Esophagus squamous epithelium (tissue), 5 donors: ENCODE measurements at regions not wholly inside any gene's neighbourhood (a gene's known extent, or its start where the extent isn't known, plus 50 kb on each side); places are given as distances from the start of the nearest gene placed in this dataset.

Experiments
- DNase-seq: peaks from one replicate; lab custom pipeline; 2025; lab: John Stamatoyannopoulos, UW
- H3K27ac ChIP-seq, 4 donors: fragments of 200-600 bp; sonication (generic); one replicate each; pipeline ENCODE4 v1.5.1; 2016 to 2019; ENCODE audit warnings: mild to moderate bottlenecking in 1 of 4
- H3K27me3 ChIP-seq, 4 donors: fragments of 200-600 bp; sonication (generic); 1 replicate in 3 of 4; 2 replicates in 1 of 4; pipeline versions ENCODE4 v1.5.1 to v1.6.0; 2017 to 2021; ENCODE audit warnings: antibody characterized with exemption in 1 of 4
- H3K36me3 ChIP-seq, 3 donors: fragments of 200-600 bp; sonication (generic); one replicate each; pipeline ENCODE4 v1.5.1; 2016 to 2019
- H3K4me1 ChIP-seq, 3 donors: fragments of 200-600 bp; sonication (generic); one replicate each; pipeline ENCODE4 v1.5.1; 2017 to 2019
- H3K4me3 ChIP-seq, 4 donors: fragments of 200-600 bp; sonication (generic); 1 replicate in 3 of 4; 2 replicates in 1 of 4; pipeline ENCODE4 v1.5.1; 2016 to 2019; ENCODE audit warnings: mild to moderate bottlenecking in 2 of 4, moderate library complexity in 1 of 4
- H3K9me3 ChIP-seq, 3 donors: fragments of 200-600 bp; sonication (generic); one replicate each; pipeline ENCODE4 v1.5.1; 2016 to 2019
- CTCF ChIP-seq, 6 experiments: fragments of 450-650 bp in 4 of 6; fragments of 200-600 bp in 2 of 6; sonication (generic) in 2 of 6; IDR thresholded peaks; one replicate each; pipeline ENCODE4 v1.5.1; 2016 to 2019; ENCODE audit warnings: antibody characterized with exemption in 6 of 6, mild to moderate bottlenecking in 4 of 6, moderate library complexity in 4 of 6
- POLR2A ChIP-seq, 4 donors: fragments of 450-650 bp; IDR thresholded peaks; one replicate each; pipeline ENCODE4 v1.6.1; 2017; ENCODE audit warnings: antibody characterized with exemption in 4 of 4, mild to moderate bottlenecking in 4 of 4, moderate library complexity in 3 of 4
- WGBS, 2 donors: methylation state at CpG; one replicate each; pipeline ENCODE4 v1.1.5; 2018; 5-methylcytosine and 5-hydroxymethylcytosine counted together
- intact Hi-C: fragments of 100-400 bp; cut with DNase I; formaldehyde crosslinking; loops from one replicate; pipeline ENCODE4 v1.15.0; 2022
- donor health status: DM: yes; HTN: yes; CAD: no.

DNA sequence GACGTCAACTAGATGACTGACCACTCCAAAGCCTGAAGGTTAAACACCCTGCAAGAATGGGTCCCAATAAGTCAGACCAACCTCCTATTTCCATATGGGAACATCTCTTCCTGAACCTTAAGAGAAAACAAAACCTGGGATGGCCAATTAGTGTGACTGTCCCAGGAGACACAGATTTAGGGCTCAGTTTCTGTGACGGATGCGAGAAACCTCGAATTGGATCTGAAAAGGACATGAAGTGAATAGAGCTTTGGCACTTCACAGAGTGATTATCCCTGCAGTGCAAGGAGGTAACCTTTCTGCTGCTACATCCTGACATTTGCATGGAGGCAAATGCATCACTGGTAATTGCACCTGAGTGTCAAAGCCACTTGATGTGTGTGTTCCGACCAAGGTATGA lies 442.2 kb upstream of the KLF12 start:
- DNase-seq: no peak
- intact Hi-C loops: no loop called here
- Histone ChIP-seq H3K27ac (no peak overlapping the region), H3K4me1 (peaks cover 0 to 14% (median 0%) of the 10 kb centered on the region in 3 donors), H3K9me3 (no peaks in the 10 kb centered on the region), H3K4me3 (no peak overlapping the region), H3K36me3 (no peaks in the 10 kb centered on the region), H3K27me3 (peaks cover 0 to 25% (median 0%) of the 10 kb centered on the region in 4 donors)
- WGBS, 2 donors: 81 to 84% methylated on average over 5 of the region's 5 CpGs
- TF ChIP-seq POLR2A (IDR thresholded peaks at IDR 0.05) (no peak), CTCF (IDR thresholded peaks at IDR 0.05) (no peak)

GRCh38 chr13:74575729-74576125 lies 441.5 kb upstream of the KLF12 start:
- Histone ChIP-seq H3K9me3 (no peaks in the 10 kb centered on the region), H3K27me3 (peaks cover 0 to 25% (median 0%) of the 10 kb centered on the region in 4 donors), H3K36me3 (no peaks in the 10 kb centered on the region), H3K4me1 (peaks cover 0 to 14% (median 0%) of the 10 kb centered on the region in 3 donors), H3K4me3 (peak overlapping the region; percentile 0 to 56 (median 28)), H3K27ac (no peak overlapping the region)
- no peak for DNase-seq
- TF ChIP-seq CTCF (IDR thresholded peaks at IDR 0.05): no peak
- TF ChIP-seq POLR2A (IDR thresholded peaks at IDR 0.05): no peak
- WGBS, 2 donors: 0 to 4% methylated on average over 6 of the region's 29 CpGs
- intact Hi-C loops: no loop called here

DNA sequence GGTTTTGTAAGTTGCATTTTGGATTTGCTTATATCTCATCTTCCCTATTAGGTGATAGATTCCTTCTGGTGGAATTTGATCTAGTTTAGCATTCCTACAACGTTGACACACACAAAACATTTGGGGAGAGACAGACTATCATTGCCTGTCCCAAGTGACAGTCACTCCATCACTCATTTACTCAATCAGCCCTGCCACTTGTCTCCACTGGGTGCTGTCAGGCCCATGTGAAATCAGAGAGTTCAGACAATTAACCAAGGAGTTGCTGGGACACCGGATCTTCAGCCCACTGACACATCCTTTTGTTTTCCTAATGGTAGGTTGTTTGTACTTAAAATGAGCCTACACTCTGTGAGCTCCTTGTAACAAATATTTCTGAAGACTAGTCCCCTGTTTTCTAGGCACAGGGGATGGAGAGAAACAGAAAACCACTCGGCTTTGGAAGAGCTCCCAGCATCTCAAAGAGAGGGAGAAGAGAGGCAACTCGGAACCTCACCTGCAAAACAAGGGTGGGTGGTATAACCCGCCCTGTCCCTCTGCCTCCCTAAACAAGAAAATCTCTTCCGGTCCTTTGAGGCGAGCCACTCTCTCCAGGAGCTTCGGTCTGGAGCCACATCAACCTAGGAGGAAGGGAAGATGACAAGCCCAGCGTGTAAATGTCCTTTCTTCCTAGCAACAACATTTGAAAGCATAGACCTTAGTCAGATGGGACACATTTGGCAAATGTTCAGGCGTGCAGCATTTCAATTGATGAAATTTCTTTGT lies 440.9 kb upstream of the KLF12 start:
- DNase-seq: no peak

GRCh38 chr13:74573654-74574053 lies 439.4 kb upstream of the KLF12 start:
- H3K27me3 ChIP-seq: peaks cover 0 to 25% (median 0%) of the 10 kb centered on the region in 4 donors
- H3K9me3 ChIP-seq: no peaks in the 10 kb centered on the region
- DNase-seq: no peak
- no peak overlapping the region for H3K4me3 ChIP-seq
- peaks cover 0 to 14% (median 0%) of the 10 kb centered on the region in 3 donors for H3K4me1 ChIP-seq
- TF ChIP-seq POLR2A (IDR thresholded peaks at IDR 0.05): no peak
- TF ChIP-seq CTCF (IDR thresholded peaks at IDR 0.05): peak in 1 of 6 experiments; percentile 11
- H3K27ac ChIP-seq: no peak overlapping the region
- 83 to 84% methylated on average over 7 of the region's 7 CpGs for WGBS, 2 donors
- no peaks in the 10 kb centered on the region for H3K36me3 ChIP-seq
- intact Hi-C loops: no loop called here

More for the DNA sequence above, 440.9 kb upstream of the KLF12 start:
- Histone ChIP-seq H3K4me3 (peak overlapping the region; percentile 0 to 56 (median 28)), H3K27ac (no peak overlapping the region), H3K9me3 (no peaks in the 10 kb centered on the region), H3K36me3 (no peaks in the 10 kb centered on the region), H3K27me3 (peaks cover 0 to 25% (median 0%) of the 10 kb centered on the region in 4 donors), H3K4me1 (peaks cover 0 to 14% (median 0%) of the 10 kb centered on the region in 3 donors)
- intact Hi-C loops: no loop called here
- WGBS, 2 donors: 27 to 35% methylated on average over 9 to 10 of the region's 10 CpGs
- TF ChIP-seq POLR2A (IDR thresholded peaks at IDR 0.05) (no peak), CTCF (IDR thresholded peaks at IDR 0.05) (no peak)

- H3K27ac ChIP-seq: no peak overlapping the region
- intact Hi-C loops: no loop called here
- peaks cover 0 to 25% (median 0%) of the 10 kb centered on the region in 4 donors for H3K27me3 ChIP-seq
- DNase-seq: no peak
- H3K4me1 ChIP-seq: peaks cover 0 to 14% (median 0%) of the 10 kb centered on the region in 3 donors
- TF ChIP-seq CTCF (IDR thresholded peaks at IDR 0.05) (no peak), POLR2A (IDR thresholded peaks at IDR 0.05) (no peak)
- no peaks in the 10 kb centered on the region for H3K9me3 ChIP-seq
- 65 to 75% methylated on average over 4 of the region's 4 CpGs for WGBS, 2 donors
- no peak overlapping the region for H3K4me3 ChIP-seq
- H3K36me3 ChIP-seq: no peaks in the 10 kb centered on the region
Measured at GRCh38 chr13:74571811-74572210, 437.6 kb upstream of the KLF12 start.
